ENCODE measurements at regions not wholly inside any gene's neighbourhood (a gene's known extent, or its start where the extent isn't known, plus 50 kb on each side); places are given as distances from the start of the nearest gene placed in this dataset.

DNA sequence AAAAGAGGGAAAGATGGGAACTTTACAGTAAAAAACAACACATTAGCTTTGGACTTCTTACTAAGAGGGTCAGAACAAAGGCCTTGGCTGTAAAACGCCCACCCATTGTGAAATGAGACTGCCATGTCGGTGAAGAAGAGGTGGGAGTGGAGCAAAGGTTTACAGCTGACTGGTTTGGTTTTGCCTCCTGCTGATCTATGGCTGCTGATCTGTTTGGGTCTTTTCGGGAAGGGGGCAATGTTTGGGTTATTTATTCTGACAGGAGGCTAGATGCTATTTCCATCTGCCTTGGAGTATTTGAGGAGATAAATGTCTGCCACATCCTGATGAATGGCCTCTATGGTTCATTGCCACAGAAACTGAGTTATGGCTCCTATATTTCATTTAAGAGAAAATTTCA lies 408.7 kb downstream of the TLE4 start:
- TF ChIP-seq, protein P1, sequence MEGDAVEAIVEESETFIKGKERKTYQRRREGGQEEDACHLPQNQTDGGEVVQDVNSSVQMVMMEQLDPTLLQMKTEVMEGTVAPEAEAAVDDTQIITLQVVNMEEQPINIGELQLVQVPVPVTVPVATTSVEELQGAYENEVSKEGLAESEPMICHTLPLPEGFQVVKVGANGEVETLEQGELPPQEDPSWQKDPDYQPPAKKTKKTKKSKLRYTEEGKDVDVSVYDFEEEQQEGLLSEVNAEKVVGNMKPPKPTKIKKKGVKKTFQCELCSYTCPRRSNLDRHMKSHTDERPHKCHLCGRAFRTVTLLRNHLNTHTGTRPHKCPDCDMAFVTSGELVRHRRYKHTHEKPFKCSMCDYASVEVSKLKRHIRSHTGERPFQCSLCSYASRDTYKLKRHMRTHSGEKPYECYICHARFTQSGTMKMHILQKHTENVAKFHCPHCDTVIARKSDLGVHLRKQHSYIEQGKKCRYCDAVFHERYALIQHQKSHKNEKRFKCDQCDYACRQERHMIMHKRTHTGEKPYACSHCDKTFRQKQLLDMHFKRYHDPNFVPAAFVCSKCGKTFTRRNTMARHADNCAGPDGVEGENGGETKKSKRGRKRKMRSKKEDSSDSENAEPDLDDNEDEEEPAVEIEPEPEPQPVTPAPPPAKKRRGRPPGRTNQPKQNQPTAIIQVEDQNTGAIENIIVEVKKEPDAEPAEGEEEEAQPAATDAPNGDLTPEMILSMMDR (IDR thresholded peaks at IDR 0.05), result no peak
- TF ChIP-seq POLR2A (IDR thresholded peaks at IDR 0.05), result no peak
- TF ChIP-seq EP300 (IDR thresholded peaks at IDR 0.05), result no peak
- no peak for TF ChIP-seq POLR2AphosphoS5 (IDR thresholded peaks at IDR 0.05)

Data from upper lobe of left lung (tissue), 4 donors.